HG03103 (cell line): ENCODE measurements at regions not wholly inside any gene's neighbourhood (a gene's known extent, or its start where the extent isn't known, plus 50 kb on each side); places are given as distances from the start of the nearest gene placed in this dataset.

Experiments
- ATAC-seq: cut with Tn5 transposase; IDR thresholded peaks from one replicate; pipeline ENCODE4 v1.9.1; 2021; ENCODE audit warnings: low read depth; ENCODE audit not compliant: unreplicated experiment

DNA sequence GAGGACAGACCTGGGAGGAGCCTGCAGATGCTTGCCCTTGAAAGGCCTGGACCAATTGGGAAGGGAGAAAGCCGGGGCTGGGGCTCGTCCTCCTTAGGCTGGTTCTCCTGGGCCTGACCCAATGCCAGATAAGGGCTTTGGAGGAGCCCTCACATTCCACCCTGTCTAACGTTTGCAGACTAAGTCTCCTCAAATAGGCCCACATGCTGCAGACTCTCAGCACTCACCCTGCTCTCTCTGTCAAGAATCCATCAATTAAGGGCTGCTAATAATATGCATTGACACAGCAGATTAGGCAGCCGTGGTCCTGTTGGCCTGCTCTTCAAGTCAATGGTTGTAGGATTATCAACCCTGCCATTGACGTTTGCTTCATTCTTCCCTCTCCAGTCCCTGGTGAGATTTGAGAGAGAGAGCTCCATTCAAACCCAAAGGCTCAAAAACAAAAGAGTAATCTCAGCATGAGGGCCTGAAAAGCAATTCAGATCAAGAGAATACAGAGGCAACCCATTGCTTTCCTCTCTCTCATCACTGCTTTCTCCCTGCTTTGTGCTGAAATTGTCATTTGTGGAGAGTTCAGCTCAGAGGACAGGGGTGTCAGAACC is 167.6 kb downstream of the INSIG2 start:
- no peak for ATAC-seq

DNA sequence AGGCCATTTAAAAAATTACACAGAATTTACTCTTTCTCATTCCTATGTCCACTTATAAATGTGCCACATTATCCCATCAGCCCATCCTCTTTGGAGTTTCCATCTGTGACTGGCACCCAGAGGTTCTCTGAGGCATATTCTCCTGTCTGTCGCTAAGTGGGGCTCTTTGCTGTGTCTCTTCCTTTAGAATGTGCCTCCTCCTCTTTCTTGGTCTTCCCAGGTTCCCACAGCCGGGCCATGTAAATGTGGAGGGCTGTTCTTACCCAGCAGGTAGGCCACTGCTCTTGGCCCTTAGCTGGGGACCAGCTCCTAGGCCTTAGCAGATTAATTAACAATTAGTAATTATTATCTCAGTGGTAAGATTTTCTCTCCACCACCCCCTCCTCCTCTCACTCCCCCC is 167.0 kb downstream of the INSIG2 start:
- ATAC-seq, result no peak

DNA sequence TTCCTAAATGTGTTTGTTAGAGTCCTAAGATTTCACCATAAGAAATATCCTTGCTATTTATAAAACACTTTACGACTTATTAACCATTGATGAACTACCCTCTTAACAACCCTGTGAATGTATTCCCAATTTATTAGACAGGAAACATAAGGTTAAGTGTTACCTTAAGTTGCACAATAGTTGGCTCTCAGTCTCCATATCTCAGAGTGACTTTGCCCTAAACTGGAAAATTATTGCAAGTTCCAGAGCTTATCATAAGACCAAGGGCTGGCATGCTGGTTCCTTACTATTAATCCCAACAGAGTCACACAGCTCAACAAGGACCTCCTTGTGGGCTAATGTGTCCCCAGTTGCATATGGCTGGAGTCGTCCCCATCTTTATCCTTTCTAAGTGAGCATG is 165.8 kb downstream of the INSIG2 start:
- no peak for ATAC-seq

DNA sequence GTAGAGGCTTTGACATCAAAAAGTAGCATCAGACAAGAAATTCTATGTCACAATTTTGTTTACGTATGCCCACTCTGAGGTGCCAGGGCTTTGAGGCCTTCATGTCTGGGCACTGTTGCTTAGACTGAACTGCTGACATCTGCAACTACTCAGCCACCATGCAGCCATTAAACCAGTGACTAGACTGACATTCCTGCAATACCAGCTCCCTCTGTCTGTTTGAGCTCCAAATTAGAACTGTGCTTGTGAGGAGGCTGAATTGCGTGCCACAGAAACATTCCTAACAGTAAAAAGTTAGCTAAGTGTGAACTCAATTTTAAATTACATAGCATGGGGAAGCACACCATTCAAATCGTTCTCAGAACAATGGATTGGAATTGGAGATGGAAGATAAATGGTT is 163.2 kb downstream of the INSIG2 start:
- ATAC-seq, result no peak

DNA sequence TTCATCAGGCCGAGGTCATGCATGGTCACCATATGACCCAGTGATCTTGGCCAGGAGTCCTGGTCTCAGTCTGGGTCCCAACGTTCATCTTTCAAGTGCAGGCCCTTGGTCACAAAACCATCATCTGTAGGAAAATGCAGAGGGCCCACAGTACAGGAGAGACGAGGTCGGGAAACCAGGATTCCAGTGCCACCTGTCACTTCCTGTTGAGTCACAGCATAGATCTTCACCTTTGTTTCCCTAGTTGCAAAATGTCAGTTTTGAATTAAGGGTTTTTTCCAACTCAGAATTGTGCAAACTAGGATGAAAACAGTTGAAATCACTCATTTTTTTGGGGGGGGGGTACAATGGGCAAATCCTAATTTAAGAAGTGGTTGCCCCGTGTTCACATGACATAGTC is 162.2 kb downstream of the INSIG2 start:
- no peak for ATAC-seq

DNA sequence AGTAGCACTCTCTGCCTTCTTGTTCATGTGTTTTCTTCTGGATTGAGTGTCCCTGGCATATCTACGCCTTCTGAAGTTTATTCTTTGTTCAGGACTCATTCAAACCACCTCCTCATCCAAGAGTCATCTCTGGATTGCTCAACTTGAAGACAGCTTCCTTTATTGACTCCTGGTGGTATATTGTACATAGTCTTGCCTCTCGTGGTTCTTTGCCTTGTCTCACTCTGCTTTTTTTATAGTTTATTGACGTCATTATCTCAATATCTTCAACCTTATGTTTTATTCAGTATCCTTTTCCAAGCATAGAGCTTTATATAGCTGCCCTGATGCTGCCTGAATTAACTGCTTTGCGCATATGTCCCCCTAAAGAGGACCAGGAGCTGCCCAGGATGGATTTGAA is 161.7 kb downstream of the INSIG2 start:
- peak; percentile 9 for ATAC-seq

DNA sequence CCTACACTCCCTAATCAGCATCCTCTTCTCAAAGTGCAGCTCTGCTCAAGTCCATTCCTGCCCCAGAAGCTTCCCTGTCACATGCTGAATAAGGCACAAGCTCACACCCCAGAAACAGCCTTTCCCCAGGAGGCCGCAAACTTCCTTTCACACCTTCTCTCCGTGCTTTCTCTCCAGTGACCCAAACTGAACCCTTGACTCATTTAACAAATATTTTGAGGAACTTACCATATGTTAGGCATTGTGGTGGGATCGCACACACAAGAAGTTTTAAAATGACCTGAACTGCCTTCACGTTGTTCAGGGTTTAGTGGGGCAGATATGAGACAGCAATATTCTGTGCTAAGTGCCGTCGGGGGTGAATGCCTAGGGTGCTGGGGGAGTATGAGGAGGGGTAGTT is 161.3 kb downstream of the INSIG2 start:
- peak; percentile 77 for ATAC-seq

DNA sequence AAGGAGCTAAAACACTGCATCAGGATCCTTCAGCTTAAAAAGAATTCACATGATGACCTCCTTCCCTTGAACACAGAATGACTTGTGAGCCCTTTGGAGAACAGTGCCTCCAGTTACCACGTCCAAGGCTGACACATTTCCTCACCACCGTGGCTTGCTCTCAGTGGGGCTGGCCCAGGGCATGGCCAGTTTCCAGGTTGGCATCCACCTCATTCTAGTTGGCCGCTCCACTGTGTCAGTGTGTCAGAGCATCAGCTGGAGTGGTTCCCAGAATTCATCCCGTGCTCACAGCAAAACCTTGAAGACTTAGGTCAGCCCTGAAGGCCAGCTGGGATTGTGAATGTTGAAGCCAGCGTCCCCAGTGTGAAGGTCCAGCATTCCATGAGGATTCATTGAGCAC is 158.5 kb downstream of the INSIG2 start:
- ATAC-seq, result no peak

DNA sequence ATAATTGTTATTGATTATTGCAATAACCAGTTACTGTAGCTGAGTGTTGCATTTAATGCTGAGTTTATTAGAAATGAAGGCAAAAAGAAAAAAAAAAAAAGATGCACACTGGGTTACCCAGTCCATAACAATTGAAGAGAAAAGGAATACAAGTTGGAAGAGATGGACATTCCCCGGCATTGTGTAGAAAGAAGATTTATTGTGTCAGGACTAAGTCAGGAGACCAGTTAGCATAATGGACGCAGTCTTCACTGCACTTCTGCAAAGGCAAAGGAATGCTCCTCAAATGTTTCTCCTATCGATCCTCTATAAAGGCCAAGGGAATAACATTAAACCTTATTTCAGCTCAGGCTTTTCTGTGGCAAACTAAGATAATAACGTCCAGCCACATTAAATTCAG is 157.8 kb downstream of the INSIG2 start:
- ATAC-seq, result no peak

DNA sequence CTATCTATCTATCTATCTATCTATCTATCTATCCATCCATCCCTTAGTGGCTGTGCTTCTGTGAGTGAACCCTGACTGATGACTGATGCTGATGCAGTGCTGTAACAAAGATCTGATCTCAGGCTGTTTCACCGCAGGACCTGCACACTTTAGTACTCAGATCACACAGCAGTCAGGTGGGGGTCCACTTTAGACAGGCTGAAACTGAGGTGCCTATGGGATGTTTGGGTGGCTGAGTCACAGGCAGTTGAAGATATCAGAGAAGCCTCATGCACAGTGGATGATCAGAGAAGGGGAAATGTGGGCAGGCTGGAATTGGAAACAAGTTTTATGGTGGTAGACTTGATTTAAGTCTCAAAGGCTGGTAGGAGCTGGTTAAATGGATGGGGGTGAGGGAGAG is 156.4 kb downstream of the INSIG2 start:
- ATAC-seq, result no peak

DNA sequence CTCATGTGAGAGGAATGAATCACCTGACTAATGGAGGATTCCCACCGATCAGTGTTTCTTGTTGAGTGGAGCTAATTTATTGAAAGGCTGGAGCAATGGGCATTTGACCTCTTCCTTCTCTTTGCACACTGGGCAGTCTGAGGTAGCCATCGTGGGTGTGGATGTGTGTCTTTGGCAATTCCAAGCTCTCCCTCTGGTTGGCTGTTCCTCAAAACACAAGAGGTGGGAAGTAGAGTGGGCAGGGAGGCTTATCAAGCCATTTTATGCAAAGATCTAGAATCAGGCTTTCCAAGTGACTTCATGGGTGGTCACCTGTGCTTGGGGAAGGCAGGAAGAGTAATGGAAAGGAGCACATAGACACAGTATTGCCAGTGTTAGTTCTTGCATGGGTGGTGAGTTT is 154.8 kb downstream of the INSIG2 start:
- ATAC-seq, result no peak

DNA sequence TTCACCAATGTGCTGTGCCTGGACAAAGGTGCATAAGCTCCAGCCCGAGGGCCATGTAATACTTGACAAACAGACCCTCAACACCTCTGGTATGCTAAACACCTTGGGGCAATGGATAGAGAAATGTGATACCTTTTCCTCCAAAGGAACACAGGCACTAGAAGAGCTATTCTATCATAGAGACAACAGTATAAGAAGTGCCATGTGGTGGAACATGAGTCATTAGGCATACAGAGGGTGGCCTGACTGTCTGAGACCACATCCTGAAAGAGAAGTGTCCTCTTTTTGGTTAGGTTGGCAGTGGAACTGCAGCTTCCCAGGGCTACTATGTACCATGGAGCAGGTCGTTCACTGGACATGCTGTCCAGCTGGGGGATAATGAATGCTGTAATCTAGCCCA is 153.9 kb downstream of the INSIG2 start:
- no peak for ATAC-seq

DNA sequence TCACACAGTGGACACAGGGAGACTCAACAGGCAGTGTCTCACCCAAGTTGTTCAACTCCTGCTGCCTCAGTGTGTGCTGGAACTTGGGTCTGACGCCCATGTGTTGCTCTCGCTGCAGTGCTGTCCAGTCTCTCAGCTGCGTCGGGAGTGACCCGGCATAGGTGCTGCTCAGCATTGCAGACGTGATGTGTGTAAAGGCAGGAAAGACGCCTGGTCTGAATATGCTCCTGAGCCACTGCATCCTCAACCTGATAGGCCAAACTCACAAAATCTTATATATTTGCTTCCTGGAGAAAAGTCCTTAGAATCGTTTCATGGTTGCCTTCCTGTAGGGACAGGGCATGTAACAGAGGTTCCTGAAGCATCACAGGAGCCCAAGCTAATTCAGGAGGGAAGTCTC is 152.9 kb downstream of the INSIG2 start:
- ATAC-seq, result no peak

DNA sequence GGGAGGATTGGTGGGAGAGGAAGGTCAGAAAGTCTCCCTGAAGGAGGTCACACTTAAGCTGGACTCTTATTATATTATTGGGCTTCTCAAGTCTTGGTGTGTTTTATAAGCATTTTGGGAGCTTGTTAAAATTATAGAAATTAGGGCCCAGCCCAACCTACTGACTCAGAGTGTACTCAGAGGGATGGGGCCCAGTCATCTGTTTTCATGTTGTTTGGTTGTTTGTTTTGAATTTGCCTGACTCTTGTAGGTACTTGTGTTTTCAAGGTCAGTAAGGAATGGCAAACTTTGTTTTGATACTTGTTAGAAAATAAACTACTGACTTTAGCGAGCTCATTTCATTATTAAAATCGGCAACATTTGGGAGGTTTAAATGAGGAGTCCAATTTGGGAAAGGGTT is 152.0 kb downstream of the INSIG2 start:
- no peak for ATAC-seq

DNA sequence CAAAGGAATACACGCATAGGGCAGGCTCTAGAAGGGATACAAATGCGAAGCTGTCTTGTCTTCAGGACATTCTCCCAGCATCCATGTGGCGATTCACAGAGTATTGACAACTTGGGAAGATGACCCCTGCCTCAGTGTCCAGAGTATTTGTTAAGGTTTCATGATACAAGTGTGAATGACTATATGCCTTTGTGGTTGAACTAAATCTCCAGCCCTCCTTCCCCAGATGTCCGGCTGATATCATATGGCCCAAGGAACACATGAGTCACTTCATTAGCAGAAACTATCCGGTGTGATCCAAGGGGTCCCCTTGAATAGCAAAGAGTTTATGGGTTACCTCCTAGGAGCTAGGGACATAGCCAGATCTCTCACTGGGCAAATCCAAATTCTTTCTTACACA is 151.0 kb downstream of the INSIG2 start:
- ATAC-seq, result no peak

DNA sequence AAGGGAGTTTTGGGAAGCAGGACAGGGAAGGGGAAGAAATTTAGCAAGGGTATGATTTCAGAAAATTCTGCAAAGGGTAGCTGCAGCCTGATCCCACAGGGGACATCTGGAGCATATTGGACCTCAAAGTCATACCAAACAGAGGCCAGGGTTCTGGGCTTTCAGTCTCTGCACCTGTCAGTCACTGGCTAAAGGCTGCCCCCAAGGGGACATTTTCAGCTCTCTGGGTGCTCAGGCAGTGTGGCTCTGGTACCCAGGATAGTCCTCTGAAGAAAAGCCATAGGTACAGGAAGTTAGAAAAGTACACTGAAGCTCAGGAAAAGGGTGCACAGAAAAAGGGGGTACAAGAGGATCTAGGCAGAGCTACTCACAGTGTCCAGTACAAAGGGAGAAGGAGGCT is 149.2 kb downstream of the INSIG2 start:
- no peak for ATAC-seq

DNA sequence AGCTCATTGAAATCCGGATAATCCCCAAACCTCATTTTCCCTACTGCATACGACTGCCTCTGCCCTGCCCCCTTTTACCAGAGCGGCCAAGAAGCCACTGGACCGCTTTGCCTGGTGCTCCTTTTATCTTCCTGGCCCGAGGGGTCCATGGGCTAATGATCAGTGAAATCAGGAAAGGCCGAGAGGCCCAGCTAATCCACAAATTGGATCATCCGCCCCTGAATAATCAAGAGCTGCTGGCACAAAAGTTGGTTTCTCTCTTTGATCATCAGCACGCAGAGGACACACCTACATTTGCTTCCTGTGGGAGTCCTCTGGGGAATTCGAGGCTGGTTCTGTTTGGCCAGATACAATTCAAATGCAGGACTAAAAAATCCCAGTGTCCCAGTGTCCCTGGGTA is 144.5 kb downstream of the INSIG2 start:
- no peak for ATAC-seq

DNA sequence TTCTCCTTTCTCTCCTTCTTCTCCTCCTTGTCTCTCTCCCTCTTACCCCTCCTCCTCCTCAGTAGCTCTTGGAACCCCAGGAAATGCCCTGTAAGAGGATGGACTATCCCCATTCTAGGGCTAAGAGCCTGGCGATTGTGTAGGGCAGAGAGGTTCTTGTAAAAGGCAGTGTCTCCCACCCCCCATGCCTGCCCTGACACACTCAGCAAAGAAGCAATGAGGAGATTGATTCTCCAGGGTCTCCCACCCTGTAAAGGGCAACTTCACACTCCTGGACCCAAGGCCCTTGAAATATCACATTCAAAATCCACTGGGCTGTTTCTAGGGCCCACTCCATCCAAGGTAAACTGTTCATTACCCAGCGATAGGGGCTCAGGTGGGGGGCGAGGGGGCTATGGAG is 144.1 kb downstream of the INSIG2 start:
- ATAC-seq, result no peak

DNA sequence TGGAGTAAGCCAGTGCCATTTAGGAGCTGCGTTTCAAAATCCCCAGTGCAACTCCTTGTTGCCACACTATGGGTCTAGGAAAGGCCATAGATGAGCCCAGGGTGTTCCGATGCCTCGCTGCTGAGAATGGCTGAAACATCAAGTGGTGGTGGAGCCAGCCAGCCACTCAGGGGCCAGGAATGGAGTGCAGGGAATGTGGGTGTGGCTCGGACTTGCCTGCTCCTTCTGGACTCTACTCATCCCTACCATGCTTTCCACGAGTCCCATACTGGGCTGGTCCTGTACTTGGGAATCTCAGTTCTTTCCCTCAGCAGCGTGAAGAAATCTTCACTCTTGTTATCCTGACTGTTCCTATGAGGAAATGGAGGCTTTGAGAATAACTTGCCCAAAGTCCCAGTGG is 143.5 kb downstream of the INSIG2 start:
- no peak for ATAC-seq

DNA sequence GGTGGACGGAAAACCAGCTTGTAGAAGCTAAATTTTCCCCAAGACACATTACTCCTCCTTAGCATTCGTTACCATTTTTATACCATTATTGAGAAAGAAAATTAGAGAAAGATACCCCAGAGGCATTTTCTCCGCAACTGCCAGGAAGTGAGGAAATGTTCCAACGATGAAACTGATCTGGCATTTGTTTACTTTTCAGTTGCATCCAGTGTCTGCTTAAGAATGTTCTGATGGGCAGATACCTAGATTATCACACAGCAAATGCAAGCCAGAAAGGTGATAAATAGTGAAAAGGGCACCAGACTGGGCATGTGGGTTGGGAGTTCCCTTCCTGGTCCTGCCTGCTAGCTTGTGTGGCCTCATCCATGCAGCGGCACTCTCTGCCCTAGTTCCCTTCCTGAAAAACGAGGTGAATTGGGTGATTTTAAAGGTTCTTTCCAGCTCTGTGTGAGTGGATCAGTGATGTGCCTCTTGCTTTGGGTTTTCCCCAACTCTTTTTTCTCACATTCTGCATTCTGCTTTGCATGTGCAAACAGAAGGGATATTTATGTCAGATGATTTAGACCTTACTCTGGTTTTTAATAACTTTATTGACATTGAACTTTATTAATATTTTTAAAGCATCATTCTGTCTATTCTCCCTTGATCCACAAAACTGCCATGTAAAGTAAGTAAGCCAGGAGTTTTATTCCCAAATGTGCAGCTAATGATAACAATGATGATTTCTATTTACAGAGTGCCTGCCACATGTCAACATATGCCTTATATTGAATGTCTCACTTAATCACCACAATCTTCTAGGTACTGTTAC is 139.6 kb downstream of the INSIG2 start:
- ATAC-seq, result no peak

DNA sequence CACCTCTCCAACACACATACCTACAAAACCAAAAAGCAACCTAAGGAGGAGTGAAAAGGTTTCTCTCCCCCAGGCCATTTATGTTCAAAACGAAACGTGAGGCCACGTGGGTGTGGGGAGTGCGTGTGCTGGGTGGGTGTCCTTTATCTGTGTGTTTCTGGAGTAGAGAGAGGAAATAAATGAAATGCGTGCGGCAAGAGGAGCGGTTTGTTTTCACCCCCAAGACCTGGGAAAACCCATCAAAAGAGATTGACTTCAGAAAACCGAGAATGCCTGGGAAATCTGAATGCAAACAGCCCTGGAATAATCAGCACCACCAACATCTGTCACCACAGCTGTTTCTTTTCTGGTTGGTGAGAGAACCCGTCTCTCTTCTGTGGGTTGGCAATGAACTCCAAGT is 137.4 kb downstream of the INSIG2 start:
- no peak for ATAC-seq

DNA sequence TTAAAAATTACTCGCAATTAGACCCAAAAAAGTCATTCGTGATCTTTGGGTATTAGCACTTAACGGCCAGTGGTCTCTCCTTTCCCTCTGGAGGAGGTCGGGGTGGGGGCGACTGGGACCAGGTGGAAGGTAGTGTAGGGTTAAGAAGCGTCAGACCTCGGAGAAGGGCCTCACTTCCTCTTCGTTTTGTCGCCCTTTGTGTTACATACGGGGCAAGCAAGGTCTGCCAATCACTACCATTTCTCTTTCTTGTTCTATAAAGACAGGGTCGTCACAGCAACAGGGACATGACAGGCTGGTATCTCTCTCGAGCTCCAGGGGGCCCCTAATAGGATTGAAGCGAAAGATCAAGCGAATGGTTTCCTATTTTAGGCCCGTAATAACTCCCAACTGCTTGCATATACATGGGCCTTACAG is 136.6 kb downstream of the INSIG2 start:
- no peak for ATAC-seq
